Ovary (tissue), 3 donors: ENCODE measurements at regions not wholly inside any gene's neighbourhood (a gene's known extent, or its start where the extent isn't known, plus 50 kb on each side); places are given as distances from the start of the nearest gene placed in this dataset.

ENCODE experiments used
- CTCF ChIP-seq, 3 donors: fragments of 450-650 bp in 2 of 3; fragments of 200-600 bp in 1 of 3; IDR thresholded peaks; one replicate each; pipeline versions ENCODE4 v1.5.1 to v1.8.0; 2016 to 2022; ENCODE audit warnings: antibody characterized with exemption in 3 of 3, mild to moderate bottlenecking in 1 of 3
- EP300 ChIP-seq: sonication (generic); formaldehyde crosslinking; IDR thresholded peaks from one replicate; pipeline ENCODE4 v1.6.1; 2017; ENCODE audit warnings: antibody characterized with exemption
- POLR2A ChIP-seq: fragments of 450-650 bp; IDR thresholded peaks from one replicate; pipeline ENCODE4 v1.6.1; 2017; ENCODE audit warnings: antibody characterized with exemption, mild to moderate bottlenecking, moderate library complexity
- donor health status: DM: no; HTN: no; CAD: no.

- TF ChIP-seq CTCF (IDR thresholded peaks at IDR 0.05) (no peak), POLR2A (no peak), EP300 (no peak)
Measured at GRCh38 chr7:131029002-131029401, 295.0 kb upstream of the KLF14 start.
